A549 (cell line): ENCODE measurements at regions not wholly inside any gene's neighbourhood (a gene's known extent, or its start where the extent isn't known, plus 50 kb on each side); places are given as distances from the start of the nearest gene placed in this dataset.

Experiments
- ATAC-seq, 2 experiments: fragments of 200-7000 bp in 1 of 2; fragments of >200 bp in 1 of 2; cut with Nextera tagmentation in 1 of 2; cut with Tn5 transposase in 1 of 2; 3 replicates each; pipeline versions ENCODE4 v1.8.0 to v1.9.1; 2018 to 2020; ENCODE audit warnings: mild to moderate bottlenecking in 1 of 2, moderate library complexity in 1 of 2
- CTCF ChIA-PET: fragments of 300-600 bp; sonication (Branson Sonifier 250); formaldehyde crosslinking; extraction: SDS; loops from one replicate; lab custom pipeline; 2021; ENCODE audit warnings: antibody characterized with exemption, inconsistent platforms; lab: Yijun Ruan, JAX
- POLR2A ChIA-PET: fragments of 350-600 bp; formaldehyde crosslinking; extraction: SDS; loops from one replicate; lab custom pipeline; 2021; ENCODE audit warnings: antibody characterized with exemption, inconsistent platforms; lab: Yijun Ruan, JAX
- DNase-seq, 2 experiments: peaks; one replicate each; pipeline versions ENCODE4 v3.0.0 to v3.0.0-alpha.2; 2011 to 2016; ENCODE audit warnings: low read depth in 1 of 2, low spot score in 1 of 2
- FAIRE-seq: peaks from 2 replicates; lab custom pipeline; 2011; peaks lifted over from hg19 to GRCh38; lab: Jason Lieb, UNC
- H3K27ac ChIP-seq, 2 experiments: fragments of >200 bp; sonication (Bioruptor Twin); formaldehyde crosslinking; 3 replicates each; pipeline ENCODE4 v1.5.1; 2016 to 2017
- H3K4me1 ChIP-seq: fragments of >200 bp; sonication (Bioruptor Twin); formaldehyde crosslinking; 3 replicates; pipeline ENCODE4 v1.6.1; 2016
- H3K4me2 ChIP-seq: fragments of >200 bp; sonication (Bioruptor Twin); formaldehyde crosslinking; 3 replicates; pipeline ENCODE4 v1.6.1; 2016
- H3K4me3 ChIP-seq: fragments of >200 bp; sonication (Bioruptor Twin); formaldehyde crosslinking; 3 replicates; pipeline ENCODE4 v1.5.1; 2016
- H3K9me3 ChIP-seq: fragments of >200 bp; sonication (Bioruptor Twin); formaldehyde crosslinking; 3 replicates; pipeline ENCODE4 v1.6.1; 2016
- BCL3 ChIP-seq: fragments of >200 bp; sonication (Bioruptor Twin); formaldehyde crosslinking; IDR thresholded peaks from 3 replicates; pipeline ENCODE4 v1.6.1; 2016
- BHLHE40 ChIP-seq: IDR thresholded peaks from 2 replicates; pipeline ENCODE4 v1.6.1; 2012; ENCODE audit warnings: low read depth, low read length, inconsistent platforms
- CBX2 ChIP-seq: fragments of 200-600 bp; sonication (generic); IDR thresholded peaks from 2 replicates; pipeline ENCODE4 v1.6.1; 2016; ENCODE audit warnings: low read depth, mild to moderate bottlenecking, borderline replicate concordance
- CBX8 ChIP-seq: fragments of 200-600 bp; sonication (generic); IDR thresholded peaks from 2 replicates; pipeline ENCODE4 v1.6.1; 2016
- CEBPB ChIP-seq, 2 experiments: fragments of >200 bp in 1 of 2; sonication (Bioruptor Twin) in 1 of 2; formaldehyde crosslinking in 1 of 2; IDR thresholded peaks; 2 replicates each; pipeline ENCODE4 v1.6.1; 2012 to 2016
- CHD2 ChIP-seq: fragments of 150-350 bp; IDR thresholded peaks from 2 replicates; pipeline ENCODE4 v1.6.1; 2014; ENCODE audit warnings: low read length; ENCODE audit not compliant: partially characterized antibody
- EHMT2 ChIP-seq: fragments of 200-600 bp; sonication (generic); IDR thresholded peaks from 2 replicates; pipeline ENCODE4 v1.6.1; 2016; ENCODE audit warnings: antibody characterized with exemption, low read depth, mild to moderate bottlenecking, moderate library complexity
- ELK1 ChIP-seq: fragments of 150-350 bp; IDR thresholded peaks from 2 replicates; pipeline ENCODE4 v1.6.1; 2014; ENCODE audit warnings: low read depth, mild to moderate bottlenecking, low read length
- EP300 ChIP-seq, 2 experiments: fragments of >200 bp; sonication (Bioruptor Twin); formaldehyde crosslinking; IDR thresholded peaks; 2 replicates in 1 of 2; 3 replicates in 1 of 2; pipeline ENCODE4 v1.6.1; 2016 to 2017
- HDAC2 ChIP-seq: fragments of 200-600 bp; sonication (generic); IDR thresholded peaks from 2 replicates; pipeline ENCODE4 v1.6.1; 2016
- HES2 ChIP-seq: fragments of >200 bp; sonication (Bioruptor Twin); formaldehyde crosslinking; IDR thresholded peaks from 2 replicates; pipeline ENCODE4 v1.6.1; 2016
- HOXA7 ChIP-seq: fragments of 250-450 bp; sonication (Bioruptor Pico); IDR thresholded peaks from 2 replicates; pipeline ENCODE4 v1.5.0; 2020; ENCODE audit warnings: mild to moderate bottlenecking, moderate library complexity
- HOXB13 ChIP-seq: fragments of 250-450 bp; sonication (Bioruptor Pico); IDR thresholded peaks from 2 replicates; pipeline ENCODE4 v1.5.0; 2020; ENCODE audit warnings: low read depth, mild to moderate bottlenecking, moderate library complexity
- HOXB5 ChIP-seq: fragments of 250-450 bp; sonication (Bioruptor Pico); IDR thresholded peaks from 2 replicates; pipeline ENCODE4 v1.5.0; 2020; ENCODE audit warnings: mild to moderate bottlenecking, moderate library complexity
- JUN ChIP-seq, 2 experiments: fragments of >200 bp; sonication (Bioruptor Twin); formaldehyde crosslinking; IDR thresholded peaks; 2 replicates in 1 of 2; 3 replicates in 1 of 2; pipeline ENCODE4 v1.6.1; 2016 to 2017
- MAFK ChIP-seq: fragments of 450-650 bp; IDR thresholded peaks from 2 replicates; pipeline ENCODE4 v1.6.1; 2014; ENCODE audit not compliant: partially characterized antibody
- NFE2L2 ChIP-seq: fragments of 150-350 bp; conservative IDR thresholded peaks from 2 replicates; pipeline ENCODE4 v1.6.1; 2014; ENCODE audit warnings: low read length
- POLR2AphosphoS2 ChIP-seq: conservative IDR thresholded peaks from 2 replicates; pipeline ENCODE4 v1.6.1; 2012; ENCODE audit warnings: low read length, improper control_type of control experiment, inconsistent platforms
- RARB ChIP-seq: fragments of 250-450 bp; sonication (Bioruptor Pico); IDR thresholded peaks from 2 replicates; pipeline ENCODE4 v1.8.0; 2021; ENCODE audit warnings: mild to moderate bottlenecking, moderate library complexity
- REST ChIP-seq: fragments of 200-600 bp; sonication (generic); IDR thresholded peaks from 2 replicates; pipeline ENCODE4 v1.6.1; 2016; ENCODE audit warnings: antibody characterized with exemption, mild to moderate bottlenecking, moderate library complexity
- SREBF2 ChIP-seq: fragments of 450-650 bp; IDR thresholded peaks from 2 replicates; pipeline ENCODE4 v1.6.1; 2014; ENCODE audit warnings: mild to moderate bottlenecking, moderate library complexity
- TFCP2L1 ChIP-seq: fragments of 250-450 bp; sonication (Bioruptor Pico); IDR thresholded peaks from 2 replicates; pipeline ENCODE4 v1.5.0; 2021; ENCODE audit warnings: mild to moderate bottlenecking
- ZC3H11A ChIP-seq: fragments of 450-650 bp; IDR thresholded peaks from 2 replicates; pipeline ENCODE4 v1.6.1; 2014; ENCODE audit warnings: antibody characterized with exemption, mild to moderate bottlenecking
- ZNF302 ChIP-seq: fragments of 250-450 bp; sonication (Bioruptor Pico); IDR thresholded peaks from 2 replicates; pipeline ENCODE4 v1.9.0; 2021; ENCODE audit warnings: inconsistent platforms, mild to moderate bottlenecking, moderate library complexity
- ZSCAN20 ChIP-seq: fragments of 250-450 bp; sonication (Bioruptor Pico); IDR thresholded peaks from 2 replicates; pipeline ENCODE4 v1.8.0; 2022; ENCODE audit warnings: mild to moderate bottlenecking, moderate library complexity
- WGBS: methylation state at CpG from one replicate; pipeline ENCODE4 v1.1.6; 2017; ENCODE audit errors: missing lambda C conversion rate; 5-methylcytosine and 5-hydroxymethylcytosine counted together

GRCh38 chr13:76036176-76036575 lies 400.0 kb downstream of the LMO7 start:
- H3K4me3 ChIP-seq, result no peak overlapping the region
- FAIRE-seq (no peak), DNase-seq (no peak)
- POLR2A ChIA-PET, result no interaction called here
- WGBS, result 68% methylated on average over 1 of the region's 1 CpG
- no peaks in the 10 kb centered on the region for H3K9me3 ChIP-seq
- H3K4me2 ChIP-seq, result no peak overlapping the region
- no peak overlapping the region for H3K27ac ChIP-seq
- TF ChIP-seq ZC3H11A (no peak), TFCP2L1 (CRISPR knock-in tag) (no peak), CBX2 (no peak), ELK1 (no peak), HDAC2 (no peak), ZNF302 (no peak), JUN (IDR thresholded peaks at IDR 0.05) (no peak), BHLHE40 (no peak), RARB (CRISPR knock-in tag) (no peak), HOXB5 (CRISPR knock-in tag) (no peak)
- TF ChIP-seq, all 56 proteins: peak for 0
- CTCF ChIA-PET, result no interaction called here
- no peaks in the 10 kb centered on the region for H3K4me1 ChIP-seq
- ATAC-seq, result no peak

- POLR2A ChIA-PET, result no interaction called here
- Histone ChIP-seq H3K4me3 (no peak overlapping the region), H3K9me3 (no peaks in the 10 kb centered on the region), H3K4me1 (no peaks in the 10 kb centered on the region), H3K4me2 (no peak overlapping the region), H3K27ac (no peak overlapping the region)
- DNase-seq (no peak), FAIRE-seq (no peak), ATAC-seq (no peak)
- CTCF ChIA-PET, result no interaction called here
- TF ChIP-seq BHLHE40, result no peak
- TF ChIP-seq EP300 (IDR thresholded peaks at IDR 0.05), result no peak
- no peak for TF ChIP-seq REST
- TF ChIP-seq HOXB5 (CRISPR knock-in tag), result no peak
- TF ChIP-seq CBX2, result no peak
- no peak for TF ChIP-seq HES2
- no peak for TF ChIP-seq EHMT2
- TF ChIP-seq POLR2AphosphoS2, result no peak
- no peak for TF ChIP-seq CEBPB (IDR thresholded peaks at IDR 0.05)
- no peak for TF ChIP-seq HOXA7 (CRISPR knock-in tag)
- TF ChIP-seq CHD2, result no peak
- TF ChIP-seq MAFK, result no peak
- TF ChIP-seq HOXB13 (CRISPR knock-in tag), result no peak
- TF ChIP-seq HDAC2, result no peak
- no peak for TF ChIP-seq ZSCAN20 (CRISPR knock-in tag)
- TF ChIP-seq BCL3, result no peak
- no peak for TF ChIP-seq CBX8
- TF ChIP-seq SREBF2, result no peak
- TF ChIP-seq ZC3H11A, result no peak
- no peak for TF ChIP-seq NFE2L2
- 29% methylated on average over 1 of the region's 1 CpG for WGBS
Measured at GRCh38 chr13:76035711-76036110, 399.6 kb downstream of the LMO7 start.
